ENCODE measurements at regions not wholly inside any gene's neighbourhood (a gene's known extent, or its start where the extent isn't known, plus 50 kb on each side); places are given as distances from the start of the nearest gene placed in this dataset.

- intact Hi-C loops (cut with DNase I): no loop called here
- Histone ChIP-seq H3K36me3 (replicated peaks in 1 of 2) (no peaks in the 10 kb centered on the region), H3K4me3 (no peak overlapping the region), H3K4me1 (replicated peaks in 1 of 2) (no peaks in the 10 kb centered on the region), H3K9me3 (replicated peaks in 1 of 3) (no peaks in the 10 kb centered on the region), H3K27ac (no peak overlapping the region), H3K27me3 (peaks cover 2% of the 10 kb centered on the region)
- no peak for DNase-seq
- TF ChIP-seq CTCF (IDR thresholded peaks at IDR 0.05) (no peak), POLR2A (IDR thresholded peaks at IDR 0.05) (no peak)
- WGBS, 4 donors: 81 to 91% (median 87%) methylated on average over 1 of the region's 1 CpG
Measured at GRCh38 chr11:106418791-106419190, 341.3 kb downstream of the AASDHPPT start.

- no peaks in the 10 kb centered on the region for H3K36me3 ChIP-seq (replicated peaks in 1 of 2)
- no peaks in the 10 kb centered on the region for H3K4me1 ChIP-seq (replicated peaks in 1 of 2)
- H3K27me3 ChIP-seq: no peaks in the 10 kb centered on the region
- no peak overlapping the region for H3K27ac ChIP-seq
- H3K4me3 ChIP-seq: no peak overlapping the region
- no peaks in the 10 kb centered on the region for H3K9me3 ChIP-seq (replicated peaks in 1 of 3)
- DNase-seq: no peak
- 50 to 72% (median 61%) methylated on average over 2 of the region's 2 CpGs for WGBS, 4 donors
- TF ChIP-seq POLR2A (IDR thresholded peaks at IDR 0.05) (no peak), CTCF (IDR thresholded peaks at IDR 0.05) (no peak)
- intact Hi-C loops (cut with DNase I): no loop called here
Measured at GRCh38 chr11:106420048-106420665, 342.7 kb downstream of the AASDHPPT start.

- intact Hi-C loops (cut with DNase I): no loop called here
Measured at GRCh38 chr11:106420686-106421085, 343.2 kb downstream of the AASDHPPT start.

GRCh38 chr11:106421676-106422292 lies 344.3 kb downstream of the AASDHPPT start:
- no peaks in the 10 kb centered on the region for H3K9me3 ChIP-seq (replicated peaks in 1 of 3)
- 29 to 43% (median 40%) methylated on average over 1 of the region's 1 CpG for WGBS, 4 donors
- no peaks in the 10 kb centered on the region for H3K27me3 ChIP-seq
- H3K4me3 ChIP-seq: no peak overlapping the region
- intact Hi-C loops (cut with DNase I): no loop called here
- TF ChIP-seq CTCF (IDR thresholded peaks at IDR 0.05) (no peak), POLR2A (IDR thresholded peaks at IDR 0.05) (no peak)
- no peaks in the 10 kb centered on the region for H3K36me3 ChIP-seq (replicated peaks in 1 of 2)
- no peak for DNase-seq
- no peak overlapping the region for H3K27ac ChIP-seq
- no peaks in the 10 kb centered on the region for H3K4me1 ChIP-seq (replicated peaks in 1 of 2)

More at GRCh38 chr11:106420686-106421085, 343.2 kb downstream of the AASDHPPT start:
- H3K9me3 ChIP-seq (replicated peaks in 1 of 3): no peaks in the 10 kb centered on the region
- DNase-seq: no peak
- H3K27me3 ChIP-seq: no peaks in the 10 kb centered on the region
- H3K36me3 ChIP-seq (replicated peaks in 1 of 2): no peaks in the 10 kb centered on the region
- no peaks in the 10 kb centered on the region for H3K4me1 ChIP-seq (replicated peaks in 1 of 2)
- no peak for TF ChIP-seq POLR2A (IDR thresholded peaks at IDR 0.05)
- no peak overlapping the region for H3K4me3 ChIP-seq
- no peak overlapping the region for H3K27ac ChIP-seq

- 74 to 86% (median 81%) methylated on average over 3 of the region's 3 CpGs for WGBS, 4 donors
- Histone ChIP-seq H3K27me3 (no peaks in the 10 kb centered on the region), H3K4me1 (replicated peaks in 1 of 2) (no peaks in the 10 kb centered on the region), H3K4me3 (no peak overlapping the region), H3K9me3 (replicated peaks in 1 of 3) (no peaks in the 10 kb centered on the region), H3K36me3 (replicated peaks in 1 of 2) (no peaks in the 10 kb centered on the region), H3K27ac (no peak overlapping the region)
- TF ChIP-seq POLR2A (IDR thresholded peaks at IDR 0.05) (no peak), CTCF (IDR thresholded peaks at IDR 0.05) (no peak)
- no peak for DNase-seq
- intact Hi-C loops (cut with DNase I): no loop called here
Measured at GRCh38 chr11:106422583-106422982, 345.1 kb downstream of the AASDHPPT start.

Data from adrenal gland (tissue), 9 donors.